Mesenchymal stem cell (in vitro differentiated cells and primary cell): ENCODE measurements at regions not wholly inside any gene's neighbourhood (a gene's known extent, or its start where the extent isn't known, plus 50 kb on each side); places are given as distances from the start of the nearest gene placed in this dataset.
"Not testable (repeated sequence)": the region's sequence is repeated elsewhere in the genome, so short reads cannot be mapped to it uniquely, and the experiment has no call there.

Source experiments
- DNase-seq: peaks from one replicate; pipeline ENCODE4 v3.0.0-alpha.2; 2013
- H2AFZ ChIP-seq: one replicate; pipeline ENCODE4 v1.6.1; 2013; ENCODE audit warnings: low read depth, mild to moderate bottlenecking, control low read depth, inconsistent platforms, low read length, moderate library complexity
- H2AK5ac ChIP-seq: 2 replicates; pipeline ENCODE4 v1.6.1; 2013; ENCODE audit warnings: low read length, moderate library complexity, mild to moderate bottlenecking, inconsistent platforms; ENCODE audit not compliant: severe bottlenecking
- H2BK120ac ChIP-seq: one replicate; pipeline ENCODE4 v1.6.1; 2013; ENCODE audit warnings: low read depth, mild to moderate bottlenecking, inconsistent platforms, low read length, moderate library complexity
- H2BK12ac ChIP-seq, 2 experiments: one replicate each; pipeline ENCODE4 v1.6.1; 2013; ENCODE audit warnings: inconsistent platforms in 2 of 2, low read length in 2 of 2, mild to moderate bottlenecking in 2 of 2, moderate library complexity in 2 of 2, control low read depth in 1 of 2
- H2BK15ac ChIP-seq: one replicate; pipeline ENCODE4 v1.6.1; 2013; ENCODE audit warnings: mild to moderate bottlenecking, low read depth, inconsistent platforms; ENCODE audit not compliant: poor library complexity, severe bottlenecking
- H2BK5ac ChIP-seq: 2 replicates; pipeline ENCODE4 v1.6.1; 2013; ENCODE audit warnings: low read depth, mild to moderate bottlenecking, low read length, control low read depth, inconsistent platforms; ENCODE audit not compliant: poor library complexity, severe bottlenecking
- H3K14ac ChIP-seq, 2 experiments: one replicate each; pipeline ENCODE4 v1.6.1; 2013; ENCODE audit warnings: inconsistent platforms in 2 of 2, low read length in 2 of 2, control low read depth in 1 of 2, mild to moderate bottlenecking in 1 of 2, moderate library complexity in 1 of 2
- H3K18ac ChIP-seq, 2 experiments: one replicate each; pipeline ENCODE4 v1.6.1; 2013; ENCODE audit warnings: inconsistent platforms in 2 of 2, low read length in 2 of 2, control low read depth in 1 of 2, low read depth in 1 of 2, mild to moderate bottlenecking in 1 of 2
- H3K23ac ChIP-seq, 2 experiments: one replicate each; pipeline ENCODE4 v1.6.1; 2013; ENCODE audit warnings: inconsistent platforms in 2 of 2, low read length in 2 of 2, mild to moderate bottlenecking in 2 of 2, moderate library complexity in 2 of 2, control low read depth in 1 of 2
- H3K27ac ChIP-seq: 2 replicates; pipeline ENCODE4 v1.5.1; 2013; ENCODE audit warnings: mild to moderate bottlenecking, moderate library complexity, low read length, control low read depth, inconsistent platforms; ENCODE audit not compliant: poor library complexity, severe bottlenecking
- H3K27me3 ChIP-seq, 2 experiments: 2 replicates each; pipeline versions ENCODE4 v1.6.1 to v1.7.0; 2013; ENCODE audit warnings: low read length in 2 of 2, mild to moderate bottlenecking in 2 of 2, moderate library complexity in 2 of 2, control low read depth in 1 of 2, inconsistent platforms in 1 of 2; ENCODE audit not compliant: control insufficient read depth in 1 of 2, insufficient read depth in 1 of 2
- H3K36me3 ChIP-seq, 2 experiments: 2 replicates each; pipeline versions ENCODE4 v1.6.1 to v1.7.0; 2013; ENCODE audit warnings: low read length in 2 of 2, control low read depth in 1 of 2, inconsistent platforms in 1 of 2, low read depth in 1 of 2, mild to moderate bottlenecking in 1 of 2; ENCODE audit not compliant: insufficient read depth in 2 of 2, control insufficient read depth in 1 of 2
- H3K4ac ChIP-seq, 2 experiments: one replicate each; pipeline ENCODE4 v1.6.1; 2013; ENCODE audit warnings: inconsistent platforms in 2 of 2, low read length in 2 of 2, mild to moderate bottlenecking in 2 of 2, moderate library complexity in 2 of 2, control low read depth in 1 of 2, low read depth in 1 of 2
- H3K4me1 ChIP-seq: 2 replicates; pipeline ENCODE4 v1.6.1; 2013; ENCODE audit warnings: low read depth, low read length, control low read depth; ENCODE audit not compliant: control insufficient read depth, insufficient read depth
- H3K4me2 ChIP-seq: 2 replicates; pipeline ENCODE4 v1.6.1; 2013; ENCODE audit warnings: low read length, mild to moderate bottlenecking, inconsistent platforms; ENCODE audit not compliant: poor library complexity, severe bottlenecking
- H3K4me3 ChIP-seq, 2 experiments: 2 replicates each; pipeline versions ENCODE4 v1.5.1 to v1.7.0; 2013; ENCODE audit warnings: low read length in 2 of 2, mild to moderate bottlenecking in 2 of 2, control low read depth in 1 of 2, low read depth in 1 of 2; ENCODE audit not compliant: insufficient read depth in 1 of 2
- H3K79me1 ChIP-seq: replicated peaks from 2 replicates; pipeline ENCODE4 v1.6.1; 2013; ENCODE audit warnings: mild to moderate bottlenecking, control low read depth, low read length, inconsistent platforms; ENCODE audit not compliant: poor library complexity, severe bottlenecking
- H3K9ac ChIP-seq: 2 replicates; pipeline ENCODE4 v1.7.0; 2013; ENCODE audit warnings: mild to moderate bottlenecking, low read length, moderate library complexity
- H3K9me3 ChIP-seq: 2 replicates; pipeline ENCODE4 v1.7.0; 2013; ENCODE audit warnings: mild to moderate bottlenecking, low read length; ENCODE audit not compliant: control insufficient read depth
- H4K8ac ChIP-seq: one replicate; pipeline ENCODE4 v1.6.1; 2013; ENCODE audit warnings: inconsistent platforms, mild to moderate bottlenecking, low read length, moderate library complexity
- H4K91ac ChIP-seq: one replicate; pipeline ENCODE4 v1.6.1; 2013; ENCODE audit warnings: mild to moderate bottlenecking, low read length, inconsistent platforms
- WGBS: methylation state at CpG from one replicate; pipeline ENCODE4 v1.1.7; 2013; ENCODE audit warnings: mixed read lengths; 5-methylcytosine and 5-hydroxymethylcytosine counted together

DNA sequence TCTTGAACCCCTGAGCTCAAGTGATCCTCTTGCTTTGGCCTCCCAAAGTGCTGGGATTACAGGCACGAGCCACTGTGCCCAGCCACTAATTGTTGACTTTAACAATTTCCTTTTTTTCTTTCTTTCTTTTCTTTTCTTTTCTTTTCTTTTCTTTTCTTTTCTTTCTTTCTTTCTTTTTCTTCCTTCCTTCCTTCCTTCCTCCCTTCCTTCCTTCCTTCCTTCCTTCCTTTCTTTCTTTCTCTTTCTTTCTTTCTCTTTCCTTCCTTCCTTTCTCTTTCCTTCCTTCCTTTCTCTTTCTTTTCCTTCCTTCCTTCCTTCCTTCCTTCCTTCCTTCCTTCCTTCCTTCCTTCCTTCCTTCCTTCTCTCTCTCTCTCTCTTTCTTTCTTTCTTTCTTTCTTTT is 97.7 kb downstream of the TSN start:
- not testable (repeated sequence) for H2BK15ac ChIP-seq, H3K27ac ChIP-seq, H3K79me1 ChIP-seq, H2BK5ac ChIP-seq, H2AFZ ChIP-seq, H3K4me1 ChIP-seq, H3K23ac ChIP-seq, H3K27me3 ChIP-seq, H3K18ac ChIP-seq, H3K4ac ChIP-seq, H4K91ac ChIP-seq, H3K4me3 ChIP-seq, H2BK120ac ChIP-seq, H3K9me3 ChIP-seq, H3K9ac ChIP-seq, DNase-seq, H3K14ac ChIP-seq, H3K4me2 ChIP-seq, H2AK5ac ChIP-seq, H2BK12ac ChIP-seq, H3K36me3 ChIP-seq, H4K8ac ChIP-seq
- 55% methylated on average over 1 of the region's 1 CpG for WGBS

- Histone ChIP-seq H2BK120ac (no peak overlapping the region), H3K14ac (no peak overlapping the region), H4K8ac (no peak overlapping the region), H3K36me3 (no peaks in the 10 kb centered on the region), H2BK15ac (no peak overlapping the region), H3K79me1 (no peaks in the 10 kb centered on the region), H3K23ac (no peak overlapping the region), H2AFZ (no peak overlapping the region), H3K27me3 (peaks cover 0 to under 1% of the 10 kb centered on the region in 2 experiments), H3K9me3 (no peaks in the 10 kb centered on the region), H3K18ac (no peak overlapping the region), H3K4me3 (no peak overlapping the region), H3K4me1 (no peaks in the 10 kb centered on the region), H3K4me2 (no peak overlapping the region), H2AK5ac (no peak overlapping the region), H3K9ac (no peak overlapping the region), H2BK12ac (no peak overlapping the region), H4K91ac (no peak overlapping the region), H2BK5ac (peak overlapping the region; percentile 44), H3K4ac (no peak overlapping the region), H3K27ac (no peak overlapping the region)
- no peak for DNase-seq
- WGBS: 60% methylated on average over 4 of the region's 4 CpGs
Measured at GRCh38 chr2:121855510-121855909, 100.1 kb downstream of the TSN start.

DNA sequence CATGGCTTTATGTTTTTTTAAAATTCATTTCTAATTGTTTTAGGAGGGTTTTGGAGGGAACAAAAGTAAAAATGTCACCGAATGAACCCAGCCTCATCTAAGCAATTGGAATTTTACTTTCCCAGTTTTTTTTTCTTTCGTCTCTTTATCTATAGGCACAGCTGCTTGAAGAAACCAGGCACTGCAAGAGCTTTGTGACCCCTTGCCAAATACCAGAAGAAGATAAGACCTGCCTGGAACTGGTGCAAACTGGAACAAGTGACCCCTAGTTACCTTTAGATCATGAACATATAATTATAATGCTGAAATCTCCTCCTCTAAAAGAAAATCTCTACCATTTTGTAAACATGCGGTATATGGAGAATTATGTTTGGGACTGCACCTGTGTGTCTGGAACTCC is 100.9 kb downstream of the TSN start:
- no peak overlapping the region for H3K18ac ChIP-seq
- no peak overlapping the region for H3K4me2 ChIP-seq
- H3K4me3 ChIP-seq: no peak overlapping the region
- H3K14ac ChIP-seq: no peak overlapping the region
- no peaks in the 10 kb centered on the region for H3K9me3 ChIP-seq
- no peaks in the 10 kb centered on the region for H3K4me1 ChIP-seq
- 76% methylated on average over 3 of the region's 3 CpGs for WGBS
- H4K8ac ChIP-seq: no peak overlapping the region
- no peak overlapping the region for H2AFZ ChIP-seq
- no peaks in the 10 kb centered on the region for H3K36me3 ChIP-seq
- H3K9ac ChIP-seq: no peak overlapping the region
- H3K23ac ChIP-seq: no peak overlapping the region
- no peak overlapping the region for H2BK120ac ChIP-seq
- no peak overlapping the region for H4K91ac ChIP-seq
- no peaks in the 10 kb centered on the region for H3K27me3 ChIP-seq
- DNase-seq: no peak
- no peak overlapping the region for H3K4ac ChIP-seq
- H2BK12ac ChIP-seq: no peak overlapping the region
- no peaks in the 10 kb centered on the region for H3K79me1 ChIP-seq
- no peak overlapping the region for H2AK5ac ChIP-seq
- no peak overlapping the region for H3K27ac ChIP-seq
- no peak overlapping the region for H2BK15ac ChIP-seq
- no peak overlapping the region for H2BK5ac ChIP-seq

DNA sequence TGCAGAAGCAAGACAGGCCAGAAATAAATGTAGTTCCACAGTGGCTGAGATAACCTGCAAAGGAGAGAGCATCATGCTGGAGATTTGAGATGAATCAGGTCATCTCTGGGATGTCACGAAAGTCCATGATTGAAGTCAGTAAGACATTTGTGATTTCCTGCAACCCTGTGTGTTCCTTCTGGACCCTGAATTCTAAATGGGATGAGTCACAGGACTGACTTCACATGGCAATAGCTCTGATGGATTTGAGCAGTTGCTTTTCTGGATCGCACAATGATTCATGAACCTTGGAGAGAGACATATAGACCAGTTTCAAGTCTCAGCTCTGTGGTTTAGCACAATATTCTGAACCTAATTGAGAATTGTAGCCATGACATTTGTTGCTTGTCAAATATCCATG is 102.9 kb downstream of the TSN start:
- Histone ChIP-seq H3K4me1 (no peaks in the 10 kb centered on the region), H3K4ac (no peak overlapping the region), H2BK120ac (no peak overlapping the region), H4K8ac (no peak overlapping the region), H3K9ac (no peak overlapping the region), H3K4me2 (no peak overlapping the region), H3K27ac (no peak overlapping the region), H3K9me3 (no peaks in the 10 kb centered on the region), H3K79me1 (no peaks in the 10 kb centered on the region), H2BK12ac (no peak overlapping the region), H2AFZ (no peak overlapping the region), H4K91ac (no peak overlapping the region), H3K4me3 (no peak overlapping the region), H3K23ac (no peak overlapping the region), H3K18ac (no peak overlapping the region), H2BK15ac (no peak overlapping the region), H2AK5ac (no peak overlapping the region), H3K36me3 (no peaks in the 10 kb centered on the region), H3K14ac (no peak overlapping the region), H2BK5ac (no peak overlapping the region), H3K27me3 (no peaks in the 10 kb centered on the region)
- WGBS: 75% methylated on average over 2 of the region's 2 CpGs
- no peak for DNase-seq
